Liver (tissue), 7 donors: ENCODE measurements at regions not wholly inside any gene's neighbourhood (a gene's known extent, or its start where the extent isn't known, plus 50 kb on each side); places are given as distances from the start of the nearest gene placed in this dataset.

Source experiments
- DNase-seq: peaks from one replicate; pipeline ENCODE4 v3.0.0-alpha.2; 2017; ENCODE audit warnings: low spot score
- H3K27ac ChIP-seq, 2 donors: one replicate each; pipeline ENCODE4 v1.7.0; 2013; ENCODE audit warnings: inconsistent platforms in 2 of 2, low read length in 2 of 2, control low read depth in 1 of 2, low read depth in 1 of 2, mild to moderate bottlenecking in 1 of 2
- H3K27me3 ChIP-seq, 4 donors: one replicate each; pipeline versions ENCODE4 v1.6.1 to v1.7.0; 2013; ENCODE audit warnings: low read length in 3 of 4, inconsistent platforms in 1 of 4, mild to moderate bottlenecking in 1 of 4, moderate library complexity in 1 of 4; ENCODE audit not compliant: control insufficient read depth in 4 of 4, insufficient read depth in 4 of 4
- H3K36me3 ChIP-seq, 4 donors: one replicate each; pipeline versions ENCODE4 v1.6.1 to v1.7.0; 2013; ENCODE audit warnings: low read length in 3 of 4, mild to moderate bottlenecking in 3 of 4, low read depth in 1 of 4, moderate library complexity in 1 of 4; ENCODE audit not compliant: control insufficient read depth in 4 of 4, insufficient read depth in 3 of 4
- H3K4me1 ChIP-seq, 4 donors: one replicate each; pipeline versions ENCODE4 v1.6.1 to v1.7.0; 2013; ENCODE audit warnings: low read length in 3 of 4, mild to moderate bottlenecking in 3 of 4, moderate library complexity in 1 of 4; ENCODE audit not compliant: control insufficient read depth in 4 of 4, insufficient read depth in 4 of 4
- H3K4me3 ChIP-seq, 3 donors: one replicate each; pipeline versions ENCODE4 v1.6.1 to v1.7.0; 2013; ENCODE audit warnings: low read length in 3 of 3, control low read depth in 1 of 3, low read depth in 1 of 3, mild to moderate bottlenecking in 1 of 3
- H3K9ac ChIP-seq, 2 donors: one replicate each; pipeline ENCODE4 v1.7.0; 2013; ENCODE audit warnings: low read length in 2 of 2, mild to moderate bottlenecking in 2 of 2, moderate library complexity in 2 of 2, control low read depth in 1 of 2, low read depth in 1 of 2
- H3K9me3 ChIP-seq, 4 donors: one replicate each; pipeline versions ENCODE4 v1.6.1 to v1.7.0; 2013; ENCODE audit warnings: low read length in 3 of 4; ENCODE audit not compliant: control insufficient read depth in 4 of 4
- EGR1 ChIP-seq, 2 donors: IDR thresholded peaks; 2 replicates each; pipeline ENCODE4 v1.6.1; 2016 to 2018; ENCODE audit warnings: antibody characterized with exemption in 2 of 2, low read depth in 2 of 2
- FOXA1 ChIP-seq: IDR thresholded peaks from 2 replicates; pipeline ENCODE4 v1.6.1; 2016; ENCODE audit warnings: antibody characterized with exemption
- FOXA2 ChIP-seq: IDR thresholded peaks from 2 replicates; pipeline ENCODE4 v1.6.1; 2016; ENCODE audit warnings: antibody characterized with exemption
- GABPA ChIP-seq, 2 donors: IDR thresholded peaks in 1 of 2; conservative IDR thresholded peaks in 1 of 2; 2 replicates each; pipeline ENCODE4 v1.6.1; 2016; ENCODE audit warnings: antibody characterized with exemption in 2 of 2, mild to moderate bottlenecking in 1 of 2, moderate library complexity in 1 of 2
- HNF4A ChIP-seq, 2 donors: conservative IDR thresholded peaks; 2 replicates each; pipeline ENCODE4 v1.6.1; 2016; ENCODE audit warnings: antibody characterized with exemption in 2 of 2, mild to moderate bottlenecking in 2 of 2
- HNF4G ChIP-seq: IDR thresholded peaks from 2 replicates; pipeline ENCODE4 v1.6.1; 2016; ENCODE audit warnings: antibody characterized with exemption
- JUND ChIP-seq, 2 donors: IDR thresholded peaks; 2 replicates each; pipeline ENCODE4 v1.6.1; 2016; ENCODE audit warnings: antibody characterized with exemption in 2 of 2
- NR2F2 ChIP-seq: IDR thresholded peaks from 2 replicates; pipeline ENCODE4 v1.6.1; 2016; ENCODE audit warnings: antibody characterized with exemption
- RAD21 ChIP-seq, 2 donors: IDR thresholded peaks; 2 replicates each; pipeline ENCODE4 v1.6.1; 2016; ENCODE audit warnings: antibody characterized with exemption in 2 of 2, mild to moderate bottlenecking in 2 of 2
- RXRA ChIP-seq, 2 donors: IDR thresholded peaks; 2 replicates each; pipeline ENCODE4 v1.6.1; 2017 to 2018; ENCODE audit warnings: antibody characterized with exemption in 2 of 2, mild to moderate bottlenecking in 1 of 2
- TAF1 ChIP-seq: conservative IDR thresholded peaks from 2 replicates; pipeline ENCODE4 v1.6.1; 2016; ENCODE audit warnings: antibody characterized with exemption, mild to moderate bottlenecking
- YY1 ChIP-seq: IDR thresholded peaks from 2 replicates; pipeline ENCODE4 v1.6.1; 2016; ENCODE audit warnings: antibody characterized with exemption, mild to moderate bottlenecking
- WGBS: extraction: QIAGEN DNeasy Blood & Tissue Kit; methylation state at CpG from one replicate; pipeline ENCODE4 v1.1.7; 2013; 5-methylcytosine and 5-hydroxymethylcytosine counted together
- TF ChIP-seq, protein P1 (sequence below): IDR thresholded peaks from 2 replicates; pipeline ENCODE4 v1.6.1; 2016; ENCODE audit warnings: antibody characterized with exemption
- TF ChIP-seq, protein P2 (sequence below): IDR thresholded peaks from 2 replicates; pipeline ENCODE4 v1.6.1; 2016; ENCODE audit warnings: antibody characterized with exemption
- TF ChIP-seq, protein P3 (sequence below): IDR thresholded peaks from 2 replicates; pipeline ENCODE4 v1.6.1; 2016; ENCODE audit warnings: antibody characterized with exemption, mild to moderate bottlenecking
- TF ChIP-seq, protein P4 (sequence below): IDR thresholded peaks from 2 replicates; pipeline ENCODE4 v1.6.1; 2016; ENCODE audit warnings: antibody characterized with exemption
- donor health status: healthy.
- donor health status: healthy.
- donor health status: healthy.
- donor health status: healthy.

DNA sequence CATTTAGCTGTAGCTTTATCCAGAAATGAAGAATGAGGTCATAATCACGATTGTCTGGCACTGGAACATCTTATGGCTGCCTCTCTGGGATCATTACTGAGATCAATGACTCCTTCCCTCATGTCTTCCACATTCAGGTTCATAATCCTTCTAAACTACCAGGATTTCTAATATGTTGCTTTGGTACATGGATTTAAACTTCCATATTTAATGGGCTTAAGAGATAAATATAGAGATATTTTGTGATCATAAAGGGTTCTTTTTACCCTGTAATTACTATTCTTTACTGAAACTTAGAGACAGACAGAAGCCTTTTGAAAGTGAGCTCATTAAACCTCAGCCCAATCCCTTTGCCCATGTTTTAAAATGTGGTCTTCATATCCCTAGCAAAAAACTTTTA, 575.4 kb upstream of the ALCAM start (continued):
- TF ChIP-seq, protein P1, sequence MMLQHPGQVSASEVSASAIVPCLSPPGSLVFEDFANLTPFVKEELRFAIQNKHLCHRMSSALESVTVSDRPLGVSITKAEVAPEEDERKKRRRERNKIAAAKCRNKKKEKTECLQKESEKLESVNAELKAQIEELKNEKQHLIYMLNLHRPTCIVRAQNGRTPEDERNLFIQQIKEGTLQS: no peak

DNA sequence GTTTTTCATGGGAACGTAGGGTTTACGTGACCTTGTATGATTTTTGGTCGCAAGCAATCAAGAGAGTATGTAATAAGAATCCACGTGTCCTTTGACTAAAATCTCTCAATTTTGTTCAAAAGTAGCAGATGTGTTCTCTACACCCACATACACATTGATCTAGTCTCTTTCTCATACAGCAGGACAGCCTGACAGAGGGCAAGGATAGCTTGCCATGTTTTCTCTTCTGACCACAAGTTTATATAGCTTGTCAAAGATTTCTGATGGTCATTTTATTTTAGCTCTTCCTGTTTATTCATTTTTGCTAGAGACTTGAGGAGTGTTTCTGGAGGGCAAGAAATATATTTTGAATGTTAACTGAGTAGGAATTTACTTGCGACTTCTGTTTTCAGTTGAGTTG, 570.2 kb upstream of the ALCAM start:
- Histone ChIP-seq H3K36me3 (no peaks in the 10 kb centered on the region), H3K27ac (no peak overlapping the region), H3K4me3 (no peak overlapping the region), H3K9ac (no peak overlapping the region), H3K4me1 (no peaks in the 10 kb centered on the region), H3K9me3 (no peaks in the 10 kb centered on the region), H3K27me3 (no peaks in the 10 kb centered on the region)
- TF ChIP-seq HNF4A (conservative IDR thresholded peaks at IDR 0.05) (no peak), TAF1 (no peak), FOXA1 (no peak), RXRA (IDR thresholded peaks at IDR 0.05) (no peak), YY1 (no peak), EGR1 (IDR thresholded peaks at IDR 0.05; ENCODE audit: low read depth in 2 of 2) (no peak), FOXA2 (no peak), JUND (IDR thresholded peaks at IDR 0.05) (no peak), RAD21 (IDR thresholded peaks at IDR 0.05) (no peak), NR2F2 (no peak), HNF4G (no peak), GABPA (IDR thresholded peaks at IDR 0.05 in 1 of 2, conservative IDR thresholded peaks at IDR 0.05 in 1 of 2) (no peak)
- TF ChIP-seq, protein P1: no peak
- TF ChIP-seq, protein P2, sequence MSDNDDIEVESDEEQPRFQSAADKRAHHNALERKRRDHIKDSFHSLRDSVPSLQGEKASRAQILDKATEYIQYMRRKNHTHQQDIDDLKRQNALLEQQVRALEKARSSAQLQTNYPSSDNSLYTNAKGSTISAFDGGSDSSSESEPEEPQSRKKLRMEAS: no peak
- TF ChIP-seq, protein P3, sequence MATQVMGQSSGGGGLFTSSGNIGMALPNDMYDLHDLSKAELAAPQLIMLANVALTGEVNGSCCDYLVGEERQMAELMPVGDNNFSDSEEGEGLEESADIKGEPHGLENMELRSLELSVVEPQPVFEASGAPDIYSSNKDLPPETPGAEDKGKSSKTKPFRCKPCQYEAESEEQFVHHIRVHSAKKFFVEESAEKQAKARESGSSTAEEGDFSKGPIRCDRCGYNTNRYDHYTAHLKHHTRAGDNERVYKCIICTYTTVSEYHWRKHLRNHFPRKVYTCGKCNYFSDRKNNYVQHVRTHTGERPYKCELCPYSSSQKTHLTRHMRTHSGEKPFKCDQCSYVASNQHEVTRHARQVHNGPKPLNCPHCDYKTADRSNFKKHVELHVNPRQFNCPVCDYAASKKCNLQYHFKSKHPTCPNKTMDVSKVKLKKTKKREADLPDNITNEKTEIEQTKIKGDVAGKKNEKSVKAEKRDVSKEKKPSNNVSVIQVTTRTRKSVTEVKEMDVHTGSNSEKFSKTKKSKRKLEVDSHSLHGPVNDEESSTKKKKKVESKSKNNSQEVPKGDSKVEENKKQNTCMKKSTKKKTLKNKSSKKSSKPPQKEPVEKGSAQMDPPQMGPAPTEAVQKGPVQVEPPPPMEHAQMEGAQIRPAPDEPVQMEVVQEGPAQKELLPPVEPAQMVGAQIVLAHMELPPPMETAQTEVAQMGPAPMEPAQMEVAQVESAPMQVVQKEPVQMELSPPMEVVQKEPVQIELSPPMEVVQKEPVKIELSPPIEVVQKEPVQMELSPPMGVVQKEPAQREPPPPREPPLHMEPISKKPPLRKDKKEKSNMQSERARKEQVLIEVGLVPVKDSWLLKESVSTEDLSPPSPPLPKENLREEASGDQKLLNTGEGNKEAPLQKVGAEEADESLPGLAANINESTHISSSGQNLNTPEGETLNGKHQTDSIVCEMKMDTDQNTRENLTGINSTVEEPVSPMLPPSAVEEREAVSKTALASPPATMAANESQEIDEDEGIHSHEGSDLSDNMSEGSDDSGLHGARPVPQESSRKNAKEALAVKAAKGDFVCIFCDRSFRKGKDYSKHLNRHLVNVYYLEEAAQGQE: no peak
- TF ChIP-seq, protein P4, sequence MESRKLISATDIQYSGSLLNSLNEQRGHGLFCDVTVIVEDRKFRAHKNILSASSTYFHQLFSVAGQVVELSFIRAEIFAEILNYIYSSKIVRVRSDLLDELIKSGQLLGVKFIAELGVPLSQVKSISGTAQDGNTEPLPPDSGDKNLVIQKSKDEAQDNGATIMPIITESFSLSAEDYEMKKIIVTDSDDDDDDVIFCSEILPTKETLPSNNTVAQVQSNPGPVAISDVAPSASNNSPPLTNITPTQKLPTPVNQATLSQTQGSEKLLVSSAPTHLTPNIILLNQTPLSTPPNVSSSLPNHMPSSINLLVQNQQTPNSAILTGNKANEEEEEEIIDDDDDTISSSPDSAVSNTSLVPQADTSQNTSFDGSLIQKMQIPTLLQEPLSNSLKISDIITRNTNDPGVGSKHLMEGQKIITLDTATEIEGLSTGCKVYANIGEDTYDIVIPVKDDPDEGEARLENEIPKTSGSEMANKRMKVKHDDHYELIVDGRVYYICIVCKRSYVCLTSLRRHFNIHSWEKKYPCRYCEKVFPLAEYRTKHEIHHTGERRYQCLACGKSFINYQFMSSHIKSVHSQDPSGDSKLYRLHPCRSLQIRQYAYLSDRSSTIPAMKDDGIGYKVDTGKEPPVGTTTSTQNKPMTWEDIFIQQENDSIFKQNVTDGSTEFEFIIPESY: no peak
- DNase-seq: no peak
- 72% methylated on average over 5 of the region's 5 CpGs for WGBS

DNA sequence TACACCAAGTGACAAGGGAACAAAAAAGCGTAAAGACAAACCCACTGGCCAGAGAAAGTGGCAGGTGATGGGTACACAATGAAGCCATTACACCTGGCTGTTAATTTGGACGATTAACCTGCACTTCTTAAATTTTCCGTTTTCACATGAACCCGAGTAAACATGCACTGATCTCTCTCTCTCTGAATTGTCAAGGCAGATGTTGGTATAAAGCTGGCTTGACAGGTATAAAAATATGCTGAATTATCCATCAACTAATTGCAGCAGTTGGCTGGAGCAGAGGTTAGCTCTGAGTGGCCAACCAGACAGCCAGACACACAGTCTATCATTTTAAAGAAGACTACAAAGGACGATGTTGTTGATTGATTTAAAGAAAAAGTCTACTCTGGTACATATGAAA, 561.7 kb upstream of the ALCAM start:
- 66% methylated on average over 5 of the region's 5 CpGs for WGBS
- Histone ChIP-seq H3K27ac (no peak overlapping the region), H3K27me3 (no peaks in the 10 kb centered on the region), H3K4me3 (no peak overlapping the region), H3K9me3 (no peaks in the 10 kb centered on the region), H3K4me1 (no peaks in the 10 kb centered on the region), H3K9ac (no peak overlapping the region), H3K36me3 (no peaks in the 10 kb centered on the region)
- no peak for TF ChIP-seq HNF4A (conservative IDR thresholded peaks at IDR 0.05)
- TF ChIP-seq EGR1 (IDR thresholded peaks at IDR 0.05; ENCODE audit: low read depth in 2 of 2): no peak
- no peak for TF ChIP-seq FOXA2
- TF ChIP-seq NR2F2: no peak
- DNase-seq: no peak
